SK-N-MC (cell line): ENCODE measurements at regions not wholly inside any gene's neighbourhood (a gene's known extent, or its start where the extent isn't known, plus 50 kb on each side); places are given as distances from the start of the nearest gene placed in this dataset.

Experiments
- DNase-seq: peaks from one replicate; pipeline ENCODE4 v3.0.0-alpha.2; 2011; ENCODE audit warnings: low read depth, low spot score
- H3K27ac ChIP-seq: fragments of 200-600 bp; sonication (generic); 2 replicates; pipeline ENCODE4 v1.5.1; 2016; ENCODE audit warnings: mixed run types
- H3K36me3 ChIP-seq: fragments of 200-600 bp; sonication (generic); 2 replicates; pipeline ENCODE4 v1.6.1; 2017; ENCODE audit warnings: antibody characterized with exemption, low read length, mixed read lengths; ENCODE audit not compliant: insufficient read depth
- H3K4me3 ChIP-seq: fragments of 200-600 bp; sonication (generic); 2 replicates; pipeline ENCODE4 v1.5.1; 2016
- H3K9ac ChIP-seq: fragments of 200-600 bp; sonication (generic); 2 replicates; pipeline ENCODE4 v1.8.0; 2017; ENCODE audit warnings: mixed run types, mixed read lengths; ENCODE audit not compliant: insufficient read length
- H3K9me3 ChIP-seq: fragments of 200-600 bp; sonication (generic); 2 replicates; pipeline ENCODE4 v1.6.1; 2017; ENCODE audit warnings: low read depth, mild to moderate bottlenecking, antibody characterized with exemption, low read length, moderate library complexity, mixed read lengths
- EZH2 ChIP-seq: fragments of 200-600 bp; sonication (generic); IDR thresholded peaks from one replicate; pipeline ENCODE4 v1.6.1; 2017; ENCODE audit warnings: antibody characterized with exemption
- FOXP2 ChIP-seq: optimal IDR thresholded peaks from 2 replicates; pipeline ENCODE3; 2011; ENCODE audit warnings: mild to moderate bottlenecking, moderate library complexity; ENCODE audit not compliant: insufficient read depth; ENCODE audit errors: extremely low read length, control extremely low read depth
- POLR2AphosphoS5 ChIP-seq: IDR thresholded peaks from 2 replicates; pipeline ENCODE4 v1.6.1; 2012; ENCODE audit warnings: mild to moderate bottlenecking, low read depth, low read length, borderline replicate concordance

DNA sequence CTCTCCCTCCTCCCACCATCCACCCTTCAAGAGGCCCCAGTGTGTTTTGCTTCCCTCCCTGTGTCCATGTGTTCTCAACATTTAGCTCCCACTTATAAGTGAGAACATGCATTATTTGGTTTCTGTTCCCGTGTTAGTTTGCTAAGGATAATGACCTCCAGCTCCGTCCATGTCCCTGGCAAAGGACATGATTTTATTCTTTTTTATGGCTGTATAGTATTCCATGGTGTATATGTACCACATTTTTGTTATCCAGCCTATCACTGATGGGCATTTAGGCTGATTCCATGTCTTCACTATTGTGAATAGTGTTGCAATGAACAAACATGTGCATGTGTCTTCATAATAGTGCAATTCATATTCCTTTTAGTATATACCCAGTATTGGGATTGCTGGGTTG lies 79.7 kb downstream of the MRPL32 start:
- TF ChIP-seq FOXP2 (no peak), POLR2AphosphoS5 (no peak), EZH2 (no peak)
- no peaks in the 10 kb centered on the region for H3K36me3 ChIP-seq
- DNase-seq, result no peak
- no peaks in the 10 kb centered on the region for H3K9me3 ChIP-seq
- no peak overlapping the region for H3K9ac ChIP-seq
- no peak overlapping the region for H3K27ac ChIP-seq
- no peak overlapping the region for H3K4me3 ChIP-seq

DNA sequence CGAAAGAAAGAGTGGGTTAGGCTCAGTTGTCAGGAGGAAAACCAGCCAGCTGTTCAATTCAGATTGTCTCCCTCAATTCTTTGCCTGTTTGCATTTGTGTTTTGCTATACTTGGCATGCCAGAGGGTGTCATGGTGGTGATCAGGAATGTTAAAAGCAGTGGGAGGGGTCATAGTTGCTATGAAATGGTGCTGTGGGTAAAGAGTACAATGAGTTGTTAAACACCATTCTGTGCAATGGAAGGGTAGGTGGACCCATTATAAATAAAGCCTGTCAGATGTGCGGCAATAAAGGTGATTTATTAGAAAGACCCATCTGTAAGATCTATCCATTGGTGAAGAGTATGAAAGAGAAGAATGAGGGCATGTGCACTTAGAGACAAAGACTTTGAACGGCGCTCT lies 82.2 kb downstream of the MRPL32 start:
- Histone ChIP-seq H3K9me3 (no peaks in the 10 kb centered on the region), H3K9ac (no peak overlapping the region), H3K27ac (no peak overlapping the region), H3K36me3 (no peaks in the 10 kb centered on the region), H3K4me3 (no peak overlapping the region)
- no peak for TF ChIP-seq EZH2
- TF ChIP-seq FOXP2, result no peak
- TF ChIP-seq POLR2AphosphoS5, result no peak
- no peak for DNase-seq

DNA sequence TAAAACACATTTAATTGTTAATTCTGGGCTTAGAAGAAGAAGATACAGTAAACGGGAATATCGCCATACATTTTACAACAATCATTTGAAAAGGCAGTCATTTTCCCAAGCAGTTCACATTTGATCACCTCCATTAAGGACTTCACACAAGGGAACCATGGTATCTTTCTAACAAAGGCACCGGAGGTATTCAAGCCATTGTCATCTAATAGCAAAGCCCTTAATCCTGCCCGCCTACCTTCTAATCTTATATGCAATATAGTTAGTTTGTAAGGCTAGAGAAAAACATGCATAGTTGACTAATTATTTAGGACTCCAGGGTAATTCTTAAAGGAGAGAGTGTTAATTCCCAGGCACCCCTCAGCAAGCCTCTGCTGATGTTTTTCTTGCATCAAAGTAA lies 83.1 kb downstream of the MRPL32 start:
- Histone ChIP-seq H3K27ac (no peak overlapping the region), H3K36me3 (no peaks in the 10 kb centered on the region), H3K9ac (no peak overlapping the region), H3K4me3 (no peak overlapping the region), H3K9me3 (no peaks in the 10 kb centered on the region)
- DNase-seq, result no peak
- TF ChIP-seq FOXP2 (no peak), EZH2 (no peak), POLR2AphosphoS5 (no peak)

DNA sequence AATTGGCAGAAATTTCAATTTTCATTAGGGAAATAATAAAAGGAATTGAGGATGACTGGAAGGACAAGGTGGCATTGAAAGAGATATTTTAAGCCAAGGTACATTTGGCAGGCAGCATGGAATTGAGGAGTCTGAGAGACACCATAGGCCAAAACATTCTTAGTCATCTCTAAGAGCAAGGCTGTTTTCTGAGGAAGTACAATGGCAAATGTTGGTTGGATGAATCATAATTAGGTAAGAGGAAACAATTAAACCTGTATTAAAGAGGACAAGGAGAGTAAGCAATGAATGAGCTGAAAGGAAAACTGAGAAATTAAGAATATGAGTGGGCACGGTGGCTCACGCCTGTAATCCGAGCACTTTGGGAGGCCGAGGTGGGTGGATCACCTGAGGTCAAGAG lies 86.3 kb downstream of the MRPL32 start:
- Histone ChIP-seq H3K36me3 (no peaks in the 10 kb centered on the region), H3K4me3 (no peak overlapping the region), H3K27ac (no peak overlapping the region), H3K9ac (no peak overlapping the region), H3K9me3 (no peaks in the 10 kb centered on the region)
- DNase-seq, result no peak
- TF ChIP-seq FOXP2 (no peak), POLR2AphosphoS5 (no peak), EZH2 (no peak)

DNA sequence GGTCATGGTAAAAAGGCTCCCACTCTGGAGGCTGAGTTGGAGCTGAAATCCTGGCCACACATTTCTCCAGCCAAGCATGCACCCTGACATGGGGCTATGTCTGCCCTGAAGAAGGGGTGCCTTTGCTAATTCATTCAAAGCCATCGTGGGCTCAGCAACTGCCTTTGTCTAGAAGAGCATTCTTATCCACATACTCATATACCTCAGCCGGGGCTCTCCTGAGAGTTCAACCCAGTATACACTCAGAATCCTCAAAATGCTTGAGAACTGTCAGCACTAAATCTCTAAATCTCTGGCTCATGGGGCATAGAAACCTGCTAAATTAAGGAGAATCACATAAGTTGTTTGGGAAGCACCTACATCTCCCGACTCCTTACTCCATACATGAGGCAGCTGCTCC lies 89.3 kb downstream of the MRPL32 start:
- no peak for TF ChIP-seq EZH2
- no peak for TF ChIP-seq FOXP2
- TF ChIP-seq POLR2AphosphoS5, result no peak
- H3K4me3 ChIP-seq, result no peak overlapping the region
- H3K27ac ChIP-seq, result no peak overlapping the region
- no peaks in the 10 kb centered on the region for H3K36me3 ChIP-seq
- H3K9ac ChIP-seq, result no peak overlapping the region
- H3K9me3 ChIP-seq, result no peaks in the 10 kb centered on the region
- DNase-seq, result no peak

DNA sequence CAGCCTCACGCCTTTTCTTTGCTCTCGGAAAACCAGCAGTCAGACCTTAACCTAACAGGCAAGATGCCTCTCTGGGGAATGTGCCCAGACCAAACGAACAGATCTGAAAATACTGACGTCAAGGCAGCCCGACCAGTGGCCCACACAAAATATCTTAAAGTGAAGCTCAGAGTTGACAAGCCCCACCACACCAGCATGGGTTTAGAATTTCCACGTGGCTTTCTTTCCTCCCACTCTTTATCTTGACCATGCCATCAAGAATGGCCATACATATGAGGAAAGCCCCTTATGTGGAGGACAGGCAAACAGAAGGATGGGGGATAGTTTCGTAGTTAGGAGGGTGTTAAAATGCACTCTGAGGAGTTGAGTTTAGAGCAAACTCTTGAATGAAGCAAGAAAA lies 89.8 kb downstream of the MRPL32 start:
- Histone ChIP-seq H3K9ac (no peak overlapping the region), H3K36me3 (no peaks in the 10 kb centered on the region), H3K27ac (no peak overlapping the region), H3K4me3 (no peak overlapping the region), H3K9me3 (no peaks in the 10 kb centered on the region)
- TF ChIP-seq POLR2AphosphoS5, result no peak
- TF ChIP-seq EZH2, result no peak
- TF ChIP-seq FOXP2, result no peak
- no peak for DNase-seq

DNA sequence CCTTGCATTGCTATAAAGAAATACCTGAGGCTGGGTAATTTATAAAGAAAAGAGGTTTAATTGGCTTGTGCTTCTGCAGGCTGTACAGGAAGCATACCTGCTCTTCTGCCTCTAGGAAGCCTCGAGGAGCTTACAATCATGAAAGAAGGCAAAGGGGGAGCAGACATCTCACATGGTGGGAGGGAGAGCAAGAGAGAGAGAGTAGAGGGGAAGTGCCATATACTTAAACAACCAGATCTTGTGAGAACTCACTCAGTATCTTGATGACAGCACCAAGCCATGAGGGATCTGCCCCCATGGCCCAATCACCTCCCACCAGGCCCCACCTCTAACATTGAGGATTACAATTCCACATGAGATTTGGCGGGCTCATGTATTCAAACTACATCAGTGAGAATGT lies 79.1 kb upstream of the HECW1 start:
- DNase-seq, result no peak
- Histone ChIP-seq H3K4me3 (no peak overlapping the region), H3K9ac (no peak overlapping the region), H3K27ac (no peak overlapping the region), H3K36me3 (no peaks in the 10 kb centered on the region), H3K9me3 (no peaks in the 10 kb centered on the region)
- TF ChIP-seq EZH2, result no peak
- TF ChIP-seq FOXP2, result no peak
- TF ChIP-seq POLR2AphosphoS5, result no peak

DNA sequence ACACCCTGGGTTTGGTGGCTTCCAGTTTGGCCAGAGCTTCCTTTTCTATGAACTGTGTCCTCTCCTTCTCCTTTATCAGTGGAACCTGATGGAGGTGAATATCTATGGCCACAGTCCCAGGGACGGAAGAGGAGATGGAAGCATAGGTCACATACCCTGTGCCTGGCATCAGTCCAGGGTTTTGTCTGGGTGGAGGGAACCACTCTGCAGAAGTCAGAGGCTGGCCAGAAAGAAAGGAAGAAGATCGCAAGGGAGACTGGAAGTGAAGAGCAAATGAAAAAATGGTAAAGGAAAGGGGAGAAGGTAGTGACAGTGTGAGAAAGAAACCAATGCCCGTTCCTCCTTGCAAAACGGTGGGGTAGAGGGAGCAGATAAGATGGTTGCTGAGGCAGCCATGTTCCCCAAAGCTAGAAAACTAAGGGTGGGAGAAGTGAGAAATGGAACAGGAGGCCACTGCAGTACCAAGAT lies 77.9 kb upstream of the HECW1 start:
- no peaks in the 10 kb centered on the region for H3K9me3 ChIP-seq
- no peaks in the 10 kb centered on the region for H3K36me3 ChIP-seq
- no peak for TF ChIP-seq EZH2
- no peak for TF ChIP-seq POLR2AphosphoS5
- no peak for TF ChIP-seq FOXP2
- H3K27ac ChIP-seq, result no peak overlapping the region
- no peak overlapping the region for H3K4me3 ChIP-seq
- H3K9ac ChIP-seq, result no peak overlapping the region
- no peak for DNase-seq

DNA sequence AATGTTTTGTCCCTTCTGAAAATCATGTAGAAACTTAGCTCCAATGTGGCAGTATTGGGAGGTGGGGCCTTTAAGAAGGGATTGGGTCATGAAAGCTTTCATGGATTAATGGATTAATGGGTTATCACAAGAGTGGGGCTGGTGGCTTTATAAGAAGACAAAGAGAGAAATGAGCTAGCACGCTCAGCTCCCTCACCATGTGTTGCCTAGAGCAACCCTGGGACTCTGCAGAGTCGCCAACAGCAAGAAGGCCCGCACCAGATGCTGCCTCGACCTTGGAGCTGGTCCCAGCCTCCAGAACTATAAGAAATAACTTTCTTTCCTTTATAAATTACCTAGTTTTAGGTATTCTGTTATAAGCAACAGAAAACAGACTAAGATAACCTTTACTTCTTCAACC lies 74.9 kb upstream of the HECW1 start:
- H3K9me3 ChIP-seq, result no peaks in the 10 kb centered on the region
- H3K4me3 ChIP-seq, result no peak overlapping the region
- H3K36me3 ChIP-seq, result no peaks in the 10 kb centered on the region
- DNase-seq, result no peak
- H3K9ac ChIP-seq, result no peak overlapping the region
- no peak for TF ChIP-seq EZH2
- TF ChIP-seq POLR2AphosphoS5, result no peak
- TF ChIP-seq FOXP2, result no peak
- H3K27ac ChIP-seq, result no peak overlapping the region
